Karpas-422 (cell line): ENCODE measurements at regions not wholly inside any gene's neighbourhood (a gene's known extent, or its start where the extent isn't known, plus 50 kb on each side); places are given as distances from the start of the nearest gene placed in this dataset.

Experiments used
- DNase-seq: peaks from one replicate; pipeline ENCODE4 v3.0.0-alpha.2; 2015
- H2AFZ ChIP-seq: fragments of 200-600 bp; sonication (generic); 2 replicates; pipeline ENCODE4 v1.6.1; 2014; ENCODE audit warnings: antibody characterized with exemption, low read length, mixed read lengths
- H3K27ac ChIP-seq: fragments of 200-600 bp; sonication (generic); 2 replicates; pipeline ENCODE4 v1.5.1; 2014; ENCODE audit warnings: mild to moderate bottlenecking, low read length, moderate library complexity
- H3K27me3 ChIP-seq: fragments of 200-600 bp; sonication (generic); 2 replicates; pipeline ENCODE4 v1.6.1; 2014; ENCODE audit warnings: low read length, mixed read lengths
- H3K36me3 ChIP-seq: fragments of 200-600 bp; sonication (generic); 2 replicates; pipeline ENCODE4 v1.6.1; 2014; ENCODE audit warnings: low read length, mixed read lengths; ENCODE audit not compliant: insufficient read depth
- H3K4me1 ChIP-seq: fragments of 200-600 bp; sonication (generic); 2 replicates; pipeline ENCODE4 v1.6.1; 2014; ENCODE audit warnings: mild to moderate bottlenecking, low read length, mixed read lengths
- H3K4me2 ChIP-seq: fragments of 200-600 bp; sonication (generic); 2 replicates; pipeline ENCODE4 v1.6.1; 2014; ENCODE audit warnings: low read length, low read depth, mild to moderate bottlenecking; ENCODE audit not compliant: poor library complexity, severe bottlenecking
- H3K4me3 ChIP-seq: fragments of 200-600 bp; sonication (generic); 2 replicates; pipeline ENCODE4 v1.5.1; 2014; ENCODE audit warnings: mild to moderate bottlenecking, antibody characterized with exemption, low read length, mixed read lengths
- H3K79me2 ChIP-seq: fragments of 200-600 bp; sonication (generic); 2 replicates; pipeline ENCODE4 v1.6.1; 2014; ENCODE audit warnings: mild to moderate bottlenecking, low read length, mixed read lengths
- H3K9ac ChIP-seq: fragments of 200-600 bp; sonication (generic); 2 replicates; pipeline ENCODE4 v1.6.0; 2014; ENCODE audit warnings: low read length
- H3K9me2 ChIP-seq: fragments of 200-600 bp; sonication (generic), shearing (Covaris generic); replicated peaks from 2 replicates; pipeline ENCODE4 v1.6.0; 2014; ENCODE audit warnings: mild to moderate bottlenecking, low read length, moderate library complexity; ENCODE audit not compliant: insufficient read depth
- H3K9me3 ChIP-seq: fragments of 300-700, 200-600 bp; sonication (generic); 2 replicates; pipeline ENCODE4 v1.6.1; 2014; ENCODE audit warnings: low read length, mixed read lengths
- H4K20me1 ChIP-seq: fragments of 200-600 bp; sonication (generic); 2 replicates; pipeline ENCODE4 v1.6.1; 2014; ENCODE audit warnings: mild to moderate bottlenecking, antibody characterized with exemption, low read length, low read depth; ENCODE audit not compliant: insufficient read depth

- H3K79me2 ChIP-seq, result no peaks in the 10 kb centered on the region
- no peaks in the 10 kb centered on the region for H3K27me3 ChIP-seq
- no peaks in the 10 kb centered on the region for H3K9me2 ChIP-seq
- no peak overlapping the region for H3K27ac ChIP-seq
- no peak overlapping the region for H2AFZ ChIP-seq
- no peak overlapping the region for H3K9ac ChIP-seq
- H3K9me3 ChIP-seq, result no peaks in the 10 kb centered on the region
- H4K20me1 ChIP-seq, result no peaks in the 10 kb centered on the region
- no peaks in the 10 kb centered on the region for H3K36me3 ChIP-seq
- no peaks in the 10 kb centered on the region for H3K4me1 ChIP-seq
- DNase-seq, result no peak
- no peak overlapping the region for H3K4me3 ChIP-seq
- no peak overlapping the region for H3K4me2 ChIP-seq
Observed at GRCh38 chr5:52517667-52518066, 270.0 kb upstream of the ITGA1 start.

GRCh38 chr5:52520171-52520570 lies 267.5 kb upstream of the ITGA1 start:
- H4K20me1 ChIP-seq, result no peaks in the 10 kb centered on the region

GRCh38 chr5:52521236-52521635 lies 266.5 kb upstream of the ITGA1 start:
- Histone ChIP-seq H3K4me3 (no peak overlapping the region), H3K79me2 (no peaks in the 10 kb centered on the region), H3K9ac (no peak overlapping the region)

More at GRCh38 chr5:52520171-52520570, 267.5 kb upstream of the ITGA1 start:
- H3K9me2 ChIP-seq, result no peaks in the 10 kb centered on the region
- H3K27ac ChIP-seq, result no peak overlapping the region
- H3K9me3 ChIP-seq, result no peaks in the 10 kb centered on the region
- no peaks in the 10 kb centered on the region for H3K27me3 ChIP-seq
- no peak overlapping the region for H3K4me2 ChIP-seq
- no peak overlapping the region for H3K9ac ChIP-seq
- no peaks in the 10 kb centered on the region for H3K4me1 ChIP-seq
- H3K4me3 ChIP-seq, result no peak overlapping the region
- no peak for DNase-seq
- H2AFZ ChIP-seq, result no peak overlapping the region
- H3K36me3 ChIP-seq, result no peaks in the 10 kb centered on the region
- no peaks in the 10 kb centered on the region for H3K79me2 ChIP-seq

GRCh38 chr5:52523701-52524100 lies 264.0 kb upstream of the ITGA1 start:
- Histone ChIP-seq H3K79me2 (no peaks in the 10 kb centered on the region), H4K20me1 (no peaks in the 10 kb centered on the region), H3K9me3 (no peaks in the 10 kb centered on the region), H3K27me3 (no peaks in the 10 kb centered on the region), H3K4me1 (no peaks in the 10 kb centered on the region), H2AFZ (no peak overlapping the region), H3K9me2 (no peaks in the 10 kb centered on the region), H3K36me3 (no peaks in the 10 kb centered on the region), H3K9ac (no peak overlapping the region), H3K4me2 (no peak overlapping the region), H3K4me3 (no peak overlapping the region), H3K27ac (no peak overlapping the region)
- no peak for DNase-seq

More at GRCh38 chr5:52521236-52521635, 266.5 kb upstream of the ITGA1 start:
- Histone ChIP-seq H3K9me3 (no peaks in the 10 kb centered on the region), H3K4me2 (no peak overlapping the region), H4K20me1 (no peaks in the 10 kb centered on the region), H3K9me2 (no peaks in the 10 kb centered on the region), H3K4me1 (no peaks in the 10 kb centered on the region), H3K27me3 (no peaks in the 10 kb centered on the region), H3K36me3 (no peaks in the 10 kb centered on the region), H3K27ac (no peak overlapping the region), H2AFZ (no peak overlapping the region)
- no peak for DNase-seq

- H3K79me2 ChIP-seq, result no peaks in the 10 kb centered on the region
- no peak overlapping the region for H3K27ac ChIP-seq
- no peaks in the 10 kb centered on the region for H3K4me1 ChIP-seq
- no peaks in the 10 kb centered on the region for H3K36me3 ChIP-seq
- DNase-seq, result no peak
- H3K4me2 ChIP-seq, result no peak overlapping the region
- H3K9me2 ChIP-seq, result no peaks in the 10 kb centered on the region
- H3K9me3 ChIP-seq, result no peaks in the 10 kb centered on the region
- no peak overlapping the region for H2AFZ ChIP-seq
- no peak overlapping the region for H3K9ac ChIP-seq
- H4K20me1 ChIP-seq, result no peaks in the 10 kb centered on the region
- H3K27me3 ChIP-seq, result no peaks in the 10 kb centered on the region
- no peak overlapping the region for H3K4me3 ChIP-seq
Observed at GRCh38 chr5:52531105-52531504, 256.6 kb upstream of the ITGA1 start.

GRCh38 chr5:52543594-52543993 lies 244.1 kb upstream of the ITGA1 start:
- no peaks in the 10 kb centered on the region for H3K79me2 ChIP-seq
- no peaks in the 10 kb centered on the region for H3K36me3 ChIP-seq
- H3K4me2 ChIP-seq, result no peak overlapping the region
- no peak overlapping the region for H3K9ac ChIP-seq
- no peak overlapping the region for H2AFZ ChIP-seq
- H4K20me1 ChIP-seq, result no peaks in the 10 kb centered on the region
- no peak overlapping the region for H3K4me3 ChIP-seq
- H3K9me3 ChIP-seq, result no peaks in the 10 kb centered on the region
- no peaks in the 10 kb centered on the region for H3K27me3 ChIP-seq
- H3K9me2 ChIP-seq, result no peaks in the 10 kb centered on the region
- no peak overlapping the region for H3K27ac ChIP-seq
- H3K4me1 ChIP-seq, result no peaks in the 10 kb centered on the region
- no peak for DNase-seq

- no peak for DNase-seq
- Histone ChIP-seq H3K4me3 (no peak overlapping the region), H3K4me2 (no peak overlapping the region), H3K27ac (no peak overlapping the region), H2AFZ (no peak overlapping the region), H3K4me1 (no peaks in the 10 kb centered on the region), H4K20me1 (no peaks in the 10 kb centered on the region), H3K79me2 (no peaks in the 10 kb centered on the region), H3K9me2 (no peaks in the 10 kb centered on the region), H3K27me3 (no peaks in the 10 kb centered on the region), H3K9me3 (no peaks in the 10 kb centered on the region), H3K9ac (no peak overlapping the region), H3K36me3 (no peaks in the 10 kb centered on the region)
Observed at GRCh38 chr5:52544738-52545137, 243.0 kb upstream of the ITGA1 start.

GRCh38 chr5:52554293-52554692 lies 233.4 kb upstream of the ITGA1 start:
- H3K27ac ChIP-seq, result no peak overlapping the region
- no peaks in the 10 kb centered on the region for H3K4me1 ChIP-seq
- no peaks in the 10 kb centered on the region for H4K20me1 ChIP-seq
- H3K9me3 ChIP-seq, result no peaks in the 10 kb centered on the region
- H2AFZ ChIP-seq, result no peak overlapping the region
- H3K9me2 ChIP-seq, result no peaks in the 10 kb centered on the region
- DNase-seq, result no peak
- H3K4me3 ChIP-seq, result no peak overlapping the region
- H3K4me2 ChIP-seq, result no peak overlapping the region
- H3K36me3 ChIP-seq, result no peaks in the 10 kb centered on the region
- no peak overlapping the region for H3K9ac ChIP-seq
- no peaks in the 10 kb centered on the region for H3K79me2 ChIP-seq
- H3K27me3 ChIP-seq, result no peaks in the 10 kb centered on the region

GRCh38 chr5:52560366-52560765 lies 227.3 kb upstream of the ITGA1 start:
- Histone ChIP-seq H3K79me2 (no peaks in the 10 kb centered on the region), H3K36me3 (no peaks in the 10 kb centered on the region), H3K4me1 (no peaks in the 10 kb centered on the region), H3K9me2 (no peaks in the 10 kb centered on the region), H3K4me2 (no peak overlapping the region), H2AFZ (no peak overlapping the region), H3K9ac (no peak overlapping the region), H3K9me3 (no peaks in the 10 kb centered on the region), H4K20me1 (no peaks in the 10 kb centered on the region), H3K27ac (no peak overlapping the region), H3K27me3 (no peaks in the 10 kb centered on the region), H3K4me3 (no peak overlapping the region)
- DNase-seq, result peak; percentile 48
